ENCODE measurements at regions not wholly inside any gene's neighbourhood (a gene's known extent, or its start where the extent isn't known, plus 50 kb on each side); places are given as distances from the start of the nearest gene placed in this dataset.

- Histone ChIP-seq H3K9me3 (ENCODE audit: control insufficient read depth, insufficient read depth, low read depth, low read length) (0 out of 2 replicates have a peak, but pooled peaks cover 6% of the 10 kb centered on the region), H3K9ac (ENCODE audit: low read length) (no peak overlapping the region), H3K4me3 (ENCODE audit: low read depth, low read length) (peak overlapping the region; percentile 41; the same call in 1 of the 2 replicates), H3K27ac (ENCODE audit: low read depth, low read length) (no peak overlapping the region), H3K27me3 (ENCODE audit: control insufficient read depth, insufficient read depth, low read length) (peaks cover 3% of the 10 kb centered on the region; the same call in 1 of the 2 replicates), H3K36me3 (ENCODE audit: control insufficient read depth, insufficient read depth, low read length) (no peaks in the 10 kb centered on the region), H3K4me1 (ENCODE audit: control insufficient read depth, insufficient read depth, low read length) (peaks cover 19% of the 10 kb centered on the region)
Observed at GRCh38 chr10:132467464-132468149, 70.0 kb upstream of the INPP5A start.

DNA sequence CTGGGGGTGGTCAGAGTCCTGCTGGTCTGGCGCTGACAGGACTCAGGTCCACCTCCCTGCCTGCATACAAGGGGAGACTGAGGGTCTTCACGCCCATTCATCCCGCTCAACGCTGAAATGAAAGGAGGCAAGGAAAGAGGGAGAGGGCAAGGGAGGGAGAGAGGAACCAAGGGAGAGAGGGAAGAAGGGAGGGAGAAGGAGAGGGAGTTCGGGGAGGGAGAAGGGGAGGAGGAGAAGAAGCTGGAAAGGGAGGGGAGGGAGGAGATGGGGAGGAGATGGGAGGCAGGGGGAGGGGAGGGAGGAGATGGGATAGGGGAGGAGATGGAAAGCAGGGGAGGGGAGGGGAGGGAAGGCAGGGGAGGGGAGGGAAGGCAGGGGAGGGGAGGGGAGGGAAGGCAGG, 69.4 kb upstream of the INPP5A start:
- H3K36me3 ChIP-seq (ENCODE audit: control insufficient read depth, insufficient read depth, low read length) = no peaks in the 10 kb centered on the region
- H3K27me3 ChIP-seq (ENCODE audit: control insufficient read depth, insufficient read depth, low read length) = peaks cover 3% of the 10 kb centered on the region; the same call in 1 of the 2 replicates
- peak overlapping the region; percentile 41; the same call in 1 of the 2 replicates for H3K4me3 ChIP-seq (ENCODE audit: low read depth, low read length)
- H3K4me1 ChIP-seq (ENCODE audit: control insufficient read depth, insufficient read depth, low read length) = peaks cover 19% of the 10 kb centered on the region
- H3K9ac ChIP-seq (ENCODE audit: low read length) = no peak overlapping the region
- 0 out of 2 replicates have a peak, but pooled peaks cover 6% of the 10 kb centered on the region for H3K9me3 ChIP-seq (ENCODE audit: control insufficient read depth, insufficient read depth, low read depth, low read length)
- no peak overlapping the region for H3K27ac ChIP-seq (ENCODE audit: low read depth, low read length)

DNA sequence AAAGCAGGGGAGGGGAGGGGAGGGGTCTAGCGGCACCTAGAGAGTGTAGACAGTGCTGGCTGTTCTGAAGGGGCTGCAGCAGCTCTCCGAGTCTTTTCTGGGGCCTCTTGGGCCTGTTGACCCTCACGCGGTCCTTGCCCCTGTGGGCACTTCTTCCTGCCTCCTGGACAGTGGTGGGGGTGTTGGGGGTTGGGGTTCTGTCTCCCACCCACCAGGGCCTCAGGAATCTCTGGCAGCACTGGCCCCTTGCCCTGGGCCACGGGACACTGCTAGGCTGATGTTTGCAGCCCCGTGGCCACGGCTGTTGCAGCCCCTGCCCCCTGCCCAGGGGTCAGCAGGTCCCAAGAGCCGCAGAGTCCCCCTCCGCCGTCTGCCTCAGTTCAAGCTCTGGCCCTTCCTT, 68.9 kb upstream of the INPP5A start:
- H3K27me3 ChIP-seq (ENCODE audit: control insufficient read depth, insufficient read depth, low read length) = peaks cover 3% of the 10 kb centered on the region; the same call in 1 of the 2 replicates
- H3K9me3 ChIP-seq (ENCODE audit: control insufficient read depth, insufficient read depth, low read depth, low read length) = 0 out of 2 replicates have a peak, but pooled peaks cover 6% of the 10 kb centered on the region
- H3K9ac ChIP-seq (ENCODE audit: low read length) = no peak overlapping the region
- H3K4me3 ChIP-seq (ENCODE audit: low read depth, low read length) = no peak overlapping the region
- peaks cover 19% of the 10 kb centered on the region for H3K4me1 ChIP-seq (ENCODE audit: control insufficient read depth, insufficient read depth, low read length)
- H3K36me3 ChIP-seq (ENCODE audit: control insufficient read depth, insufficient read depth, low read length) = no peaks in the 10 kb centered on the region
- H3K27ac ChIP-seq (ENCODE audit: low read depth, low read length) = no peak overlapping the region

DNA sequence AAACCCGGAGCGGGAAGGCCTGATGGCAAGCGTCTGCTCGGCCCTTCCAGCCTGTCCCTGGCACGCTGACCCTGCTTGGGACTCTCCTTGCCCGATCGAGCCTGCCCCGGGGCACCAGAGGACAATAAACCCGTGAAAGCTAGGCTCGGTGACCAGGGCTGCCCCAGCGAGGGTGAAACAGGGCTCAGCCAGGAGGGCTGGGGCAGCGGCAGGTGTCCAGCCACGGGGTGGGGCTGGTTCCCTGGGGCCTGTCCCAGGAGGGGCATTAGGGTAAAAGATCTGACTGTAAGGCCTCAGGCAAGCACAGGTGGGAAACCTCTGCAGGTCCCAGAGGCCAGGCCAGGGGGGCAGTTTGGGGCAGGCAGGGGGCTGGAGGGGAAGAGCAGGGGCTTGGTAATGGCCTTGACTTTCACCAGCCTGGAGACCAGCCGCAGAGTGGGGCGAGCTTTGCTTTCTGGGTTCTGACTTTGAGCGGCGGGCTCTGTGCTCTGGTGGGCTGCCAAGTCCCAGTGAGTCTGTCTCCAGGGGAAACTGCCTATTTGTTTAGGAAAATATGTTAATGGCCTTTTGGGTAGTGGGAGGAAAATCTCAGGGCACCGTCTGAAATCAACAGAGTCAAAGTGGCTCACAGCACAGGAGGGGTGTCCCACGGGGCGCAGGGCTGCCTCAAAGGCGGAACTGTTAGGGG, 68.2 kb upstream of the INPP5A start:
- no peak overlapping the region for H3K27ac ChIP-seq (ENCODE audit: low read depth, low read length)
- H3K9me3 ChIP-seq (ENCODE audit: control insufficient read depth, insufficient read depth, low read depth, low read length) = 0 out of 2 replicates have a peak, but pooled peaks cover 6% of the 10 kb centered on the region
- H3K9ac ChIP-seq (ENCODE audit: low read length) = no peak overlapping the region
- no peak overlapping the region for H3K4me3 ChIP-seq (ENCODE audit: low read depth, low read length)
- peaks cover 19% of the 10 kb centered on the region for H3K4me1 ChIP-seq (ENCODE audit: control insufficient read depth, insufficient read depth, low read length)
- peaks cover 3% of the 10 kb centered on the region; the same call in 1 of the 2 replicates for H3K27me3 ChIP-seq (ENCODE audit: control insufficient read depth, insufficient read depth, low read length)
- H3K36me3 ChIP-seq (ENCODE audit: control insufficient read depth, insufficient read depth, low read length) = no peaks in the 10 kb centered on the region

DNA sequence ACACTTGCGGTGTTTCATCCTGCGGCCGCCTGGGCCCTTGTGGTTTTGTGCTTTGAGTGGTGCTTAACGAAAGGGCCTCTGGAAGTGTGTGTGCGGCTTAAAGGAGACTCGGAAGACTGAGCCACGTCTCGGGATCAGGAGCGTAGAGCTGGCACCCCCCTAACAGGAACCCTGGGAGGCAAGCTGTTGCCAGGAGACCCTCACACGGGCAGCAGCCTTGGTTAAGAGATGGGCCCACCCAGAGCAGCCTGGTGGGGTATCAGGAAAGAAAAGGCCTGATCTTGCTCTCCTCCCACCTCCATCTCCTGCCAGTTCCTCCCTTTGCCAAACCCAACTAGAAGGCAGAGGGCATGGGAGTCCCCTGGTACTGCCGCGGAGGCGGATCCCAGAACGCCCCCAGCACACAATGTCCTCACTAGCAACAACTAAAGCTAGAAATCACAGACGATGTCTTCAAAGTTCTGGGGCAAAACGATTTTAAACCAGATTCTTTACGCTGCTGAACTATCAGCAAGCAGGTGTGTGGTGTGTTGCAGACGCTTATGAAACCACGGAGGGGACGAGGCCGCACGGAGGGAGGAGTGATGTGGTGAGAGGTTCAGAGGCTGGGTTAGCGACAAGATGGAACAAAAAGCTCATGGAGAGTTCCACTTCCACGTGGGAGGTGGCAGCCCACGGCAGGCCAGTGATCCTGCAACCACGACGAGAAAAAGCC, 67.0 kb upstream of the INPP5A start:
- H3K9me3 ChIP-seq (ENCODE audit: control insufficient read depth, insufficient read depth, low read depth, low read length) = 0 out of 2 replicates have a peak, but pooled peaks cover 6% of the 10 kb centered on the region
- H3K4me1 ChIP-seq (ENCODE audit: control insufficient read depth, insufficient read depth, low read length) = peaks cover 14% of the 10 kb centered on the region
- H3K36me3 ChIP-seq (ENCODE audit: control insufficient read depth, insufficient read depth, low read length) = no peaks in the 10 kb centered on the region
- H3K4me3 ChIP-seq (ENCODE audit: low read depth, low read length) = no peak overlapping the region
- no peak overlapping the region for H3K27ac ChIP-seq (ENCODE audit: low read depth, low read length)
- no peak overlapping the region for H3K9ac ChIP-seq (ENCODE audit: low read length)
- H3K27me3 ChIP-seq (ENCODE audit: control insufficient read depth, insufficient read depth, low read length) = peaks cover 3% of the 10 kb centered on the region; the same call in 1 of the 2 replicates

DNA sequence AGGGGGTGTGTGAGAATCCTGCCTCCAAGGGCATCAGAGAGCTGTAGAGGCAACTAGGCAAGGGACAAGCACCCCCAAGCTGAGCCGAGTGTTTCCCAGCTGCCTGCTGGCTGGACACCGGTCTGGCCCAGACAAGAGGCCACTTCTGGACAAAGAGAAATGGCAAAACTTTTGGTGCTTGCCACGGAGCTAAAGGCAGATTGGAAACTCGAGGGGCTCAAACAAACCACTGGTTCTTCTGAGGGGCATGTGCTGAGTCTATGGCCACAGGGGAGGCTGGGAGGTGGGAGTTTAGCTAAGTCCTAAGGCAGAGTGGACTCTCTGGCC, 66.5 kb upstream of the INPP5A start:
- no peaks in the 10 kb centered on the region for H3K36me3 ChIP-seq (ENCODE audit: control insufficient read depth, insufficient read depth, low read length)
- H3K9me3 ChIP-seq (ENCODE audit: control insufficient read depth, insufficient read depth, low read depth, low read length) = 0 out of 2 replicates have a peak, but pooled peaks cover 6% of the 10 kb centered on the region
- peaks cover 14% of the 10 kb centered on the region for H3K4me1 ChIP-seq (ENCODE audit: control insufficient read depth, insufficient read depth, low read length)
- no peak overlapping the region for H3K9ac ChIP-seq (ENCODE audit: low read length)
- no peak overlapping the region for H3K27ac ChIP-seq (ENCODE audit: low read depth, low read length)
- H3K4me3 ChIP-seq (ENCODE audit: low read depth, low read length) = no peak overlapping the region
- peaks cover 3% of the 10 kb centered on the region; the same call in 1 of the 2 replicates for H3K27me3 ChIP-seq (ENCODE audit: control insufficient read depth, insufficient read depth, low read length)

- Histone ChIP-seq H3K27me3 (ENCODE audit: control insufficient read depth, insufficient read depth, low read length) (peaks cover 3% of the 10 kb centered on the region; the same call in 1 of the 2 replicates), H3K4me3 (ENCODE audit: low read depth, low read length) (no peak overlapping the region), H3K27ac (ENCODE audit: low read depth, low read length) (no peak overlapping the region), H3K4me1 (ENCODE audit: control insufficient read depth, insufficient read depth, low read length) (peaks cover 14% of the 10 kb centered on the region), H3K36me3 (ENCODE audit: control insufficient read depth, insufficient read depth, low read length) (no peaks in the 10 kb centered on the region), H3K9ac (ENCODE audit: low read length) (no peak overlapping the region), H3K9me3 (ENCODE audit: control insufficient read depth, insufficient read depth, low read depth, low read length) (0 out of 2 replicates have a peak, but pooled peaks cover 6% of the 10 kb centered on the region)
Observed at GRCh38 chr10:132471484-132471883, 66.1 kb upstream of the INPP5A start.

GRCh38 chr10:132475086-132475485, 62.5 kb upstream of the INPP5A start:
- no peaks in the 10 kb centered on the region for H3K27me3 ChIP-seq (ENCODE audit: control insufficient read depth, insufficient read depth, low read length)
- no peak overlapping the region for H3K9ac ChIP-seq (ENCODE audit: low read length)
- H3K4me1 ChIP-seq (ENCODE audit: control insufficient read depth, insufficient read depth, low read length) = peaks cover 6% of the 10 kb centered on the region
- H3K27ac ChIP-seq (ENCODE audit: low read depth, low read length) = no peak overlapping the region
- H3K4me3 ChIP-seq (ENCODE audit: low read depth, low read length) = no peak overlapping the region
- 0 out of 2 replicates have a peak, but pooled peaks cover 6% of the 10 kb centered on the region for H3K9me3 ChIP-seq (ENCODE audit: control insufficient read depth, insufficient read depth, low read depth, low read length)
- H3K36me3 ChIP-seq (ENCODE audit: control insufficient read depth, insufficient read depth, low read length) = no peaks in the 10 kb centered on the region

DNA sequence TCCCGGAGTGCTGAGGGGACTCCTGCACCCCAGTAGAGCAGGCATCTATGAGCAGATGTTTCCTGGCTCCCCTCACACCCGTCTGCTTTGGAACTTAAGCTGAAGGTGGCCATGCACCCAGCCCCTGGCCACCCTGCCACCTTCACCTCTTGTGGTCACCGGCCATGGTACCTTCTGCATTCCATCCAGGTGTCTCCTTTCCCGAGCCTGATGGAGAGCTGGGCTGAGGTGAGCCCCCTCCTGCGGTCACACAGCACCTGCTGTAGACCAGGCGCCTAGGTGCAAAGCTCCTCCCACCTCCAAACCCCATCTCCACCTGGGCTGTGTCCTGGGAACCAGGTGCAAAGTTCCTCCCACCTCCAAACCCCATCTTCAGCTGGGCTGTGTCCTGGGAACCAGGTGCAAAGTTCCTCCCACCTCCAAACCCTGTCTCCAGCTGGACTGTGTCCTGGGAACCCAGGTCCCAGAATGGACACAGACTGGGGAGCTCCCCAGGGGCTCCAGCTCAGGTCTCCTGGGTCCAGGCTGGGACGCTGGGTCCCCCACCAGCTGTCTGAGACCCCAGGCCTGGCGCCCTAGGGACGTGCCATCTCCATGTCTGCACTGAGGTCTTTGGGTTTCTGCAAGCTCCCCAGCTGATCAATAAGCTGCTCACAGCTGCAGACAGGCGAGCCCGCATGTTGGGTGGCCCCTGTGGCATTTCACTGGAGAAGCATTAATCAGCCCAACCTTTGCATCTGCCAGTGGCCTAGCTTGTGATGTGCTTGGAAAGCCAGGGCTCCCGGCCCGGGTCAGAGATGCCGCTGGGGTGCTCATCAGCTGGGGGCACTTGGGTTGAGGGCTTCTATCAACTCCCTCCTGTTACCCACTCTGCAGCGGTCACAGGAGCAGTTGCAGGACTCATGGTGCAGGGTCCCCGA, 61.2 kb upstream of the INPP5A start:
- Histone ChIP-seq H3K4me1 (ENCODE audit: control insufficient read depth, insufficient read depth, low read length) (peaks cover 10% of the 10 kb centered on the region), H3K36me3 (ENCODE audit: control insufficient read depth, insufficient read depth, low read length) (no peaks in the 10 kb centered on the region), H3K9ac (ENCODE audit: low read length) (no peak overlapping the region), H3K27me3 (ENCODE audit: control insufficient read depth, insufficient read depth, low read length) (no peaks in the 10 kb centered on the region), H3K27ac (ENCODE audit: low read depth, low read length) (no peak overlapping the region), H3K4me3 (ENCODE audit: low read depth, low read length) (no peak overlapping the region), H3K9me3 (ENCODE audit: control insufficient read depth, insufficient read depth, low read depth, low read length) (0 out of 2 replicates have a peak, but pooled peaks cover 6% of the 10 kb centered on the region)

- no peaks in the 10 kb centered on the region for H3K27me3 ChIP-seq (ENCODE audit: control insufficient read depth, insufficient read depth, low read length)
- no peak overlapping the region for H3K27ac ChIP-seq (ENCODE audit: low read depth, low read length)
- H3K4me1 ChIP-seq (ENCODE audit: control insufficient read depth, insufficient read depth, low read length) = peaks cover 16% of the 10 kb centered on the region
- H3K4me3 ChIP-seq (ENCODE audit: low read depth, low read length) = no peak overlapping the region
- H3K9me3 ChIP-seq (ENCODE audit: control insufficient read depth, insufficient read depth, low read depth, low read length) = 0 out of 2 replicates have a peak, but pooled peaks cover 3% of the 10 kb centered on the region
- H3K36me3 ChIP-seq (ENCODE audit: control insufficient read depth, insufficient read depth, low read length) = no peaks in the 10 kb centered on the region
- H3K9ac ChIP-seq (ENCODE audit: low read length) = no peak overlapping the region
Observed at GRCh38 chr10:132477066-132477397, 60.6 kb upstream of the INPP5A start.
